ENCODE measurements at regions not wholly inside any gene's neighbourhood (a gene's known extent, or its start where the extent isn't known, plus 50 kb on each side); places are given as distances from the start of the nearest gene placed in this dataset.

- intact Hi-C loops (cut with DNase I), result no loop called here
- Histone ChIP-seq H3K9me3 (no peaks in the 10 kb centered on the region), H3K27me3 (ENCODE audit: low read depth) (no peaks in the 10 kb centered on the region), H3K4me1 (no peaks in the 10 kb centered on the region), H3K36me3 (no peaks in the 10 kb centered on the region), H3K4me3 (no peak overlapping the region), H3K27ac (no peak overlapping the region)
- ATAC-seq (no peak), DNase-seq (no peak)
- no peak for TF ChIP-seq CTCF (IDR thresholded peaks at IDR 0.05)
These were observed 210.6 kb upstream of the KCNJ16 start for GRCh38 chr17:69864462-69864861.

DNA sequence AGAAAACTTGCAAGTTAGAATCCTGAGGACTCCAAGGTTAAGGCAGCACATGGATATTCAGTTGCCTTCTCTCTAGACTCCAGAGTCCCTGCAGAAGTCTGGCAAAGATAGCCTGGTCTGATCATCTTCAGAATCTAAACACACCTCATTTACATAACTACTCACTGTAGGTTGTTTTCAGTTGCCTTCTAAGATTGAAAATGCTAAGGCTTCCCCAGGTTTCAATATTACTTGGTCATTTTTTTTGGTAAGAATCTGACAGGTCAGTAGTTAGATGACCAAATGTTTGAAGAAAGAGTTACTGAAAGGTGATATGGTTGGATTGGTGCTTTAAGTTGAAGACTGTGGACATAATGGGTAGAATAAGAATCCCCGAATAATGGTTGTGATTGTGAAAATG, 205.4 kb upstream of the KCNJ16 start:
- Histone ChIP-seq H3K9me3 (no peaks in the 10 kb centered on the region), H3K36me3 (no peaks in the 10 kb centered on the region), H3K27ac (no peak overlapping the region), H3K4me3 (no peak overlapping the region), H3K27me3 (ENCODE audit: low read depth) (no peaks in the 10 kb centered on the region), H3K4me1 (no peaks in the 10 kb centered on the region)
- no peak for TF ChIP-seq CTCF (IDR thresholded peaks at IDR 0.05)
- DNase-seq, result no peak
- intact Hi-C loops (cut with DNase I), result no loop called here
- no peak for ATAC-seq

- H3K4me1 ChIP-seq, result no peaks in the 10 kb centered on the region
These were observed 204.9 kb upstream of the KCNJ16 start for GRCh38 chr17:69870091-69870530.

DNA sequence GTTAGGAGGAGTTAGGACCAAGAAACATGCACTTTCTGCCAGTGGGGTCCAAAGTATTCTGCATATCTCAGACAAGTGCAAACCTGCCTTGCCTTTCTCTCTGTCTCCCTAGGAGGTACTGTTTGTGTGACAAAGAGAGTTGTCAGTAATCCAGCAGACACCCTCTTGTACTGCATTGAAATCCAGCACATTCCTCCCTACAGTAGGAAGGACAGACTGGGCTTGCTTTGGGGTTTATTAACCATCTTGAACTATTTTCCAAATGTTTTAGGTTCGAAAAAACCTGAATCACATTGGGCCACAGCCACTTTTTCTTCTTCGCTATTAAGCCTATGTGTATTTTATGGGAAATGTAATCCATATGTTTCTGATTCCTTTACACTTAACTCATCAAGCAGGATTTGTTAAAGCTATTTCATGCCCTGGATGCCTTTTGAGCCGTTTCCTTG, 204.2 kb upstream of the KCNJ16 start:
- H3K9me3 ChIP-seq, result no peaks in the 10 kb centered on the region
- no peak overlapping the region for H3K4me3 ChIP-seq
- no peak for TF ChIP-seq CTCF (IDR thresholded peaks at IDR 0.05)
- H3K36me3 ChIP-seq, result no peaks in the 10 kb centered on the region
- H3K27me3 ChIP-seq (ENCODE audit: low read depth), result no peaks in the 10 kb centered on the region
- H3K4me1 ChIP-seq, result no peaks in the 10 kb centered on the region
- ATAC-seq, result no peak
- no peak overlapping the region for H3K27ac ChIP-seq
- intact Hi-C loops (cut with DNase I), result no loop called here
- no peak for DNase-seq

More at GRCh38 chr17:69870091-69870530, 204.9 kb upstream of the KCNJ16 start:
- Histone ChIP-seq H3K9me3 (no peaks in the 10 kb centered on the region), H3K27me3 (ENCODE audit: low read depth) (no peaks in the 10 kb centered on the region), H3K27ac (no peak overlapping the region), H3K4me3 (no peak overlapping the region), H3K36me3 (no peaks in the 10 kb centered on the region)
- no peak for TF ChIP-seq CTCF (IDR thresholded peaks at IDR 0.05)
- no peak for ATAC-seq
- intact Hi-C loops (cut with DNase I), result no loop called here
- no peak for DNase-seq

- Histone ChIP-seq H3K4me1 (no peaks in the 10 kb centered on the region), H3K27me3 (ENCODE audit: low read depth) (no peaks in the 10 kb centered on the region), H3K9me3 (no peaks in the 10 kb centered on the region), H3K4me3 (no peak overlapping the region), H3K27ac (no peak overlapping the region), H3K36me3 (no peaks in the 10 kb centered on the region)
- DNase-seq (no peak), ATAC-seq (no peak)
- intact Hi-C loops (cut with DNase I), result no loop called here
- TF ChIP-seq CTCF (IDR thresholded peaks at IDR 0.05), result no peak
These were observed 203.7 kb upstream of the KCNJ16 start for GRCh38 chr17:69871318-69871717.

Measured in lower lobe of right lung (tissue), 2 donors.